ENCODE measurements at regions not wholly inside any gene's neighbourhood (a gene's known extent, or its start where the extent isn't known, plus 50 kb on each side); places are given as distances from the start of the nearest gene placed in this dataset.

DNA sequence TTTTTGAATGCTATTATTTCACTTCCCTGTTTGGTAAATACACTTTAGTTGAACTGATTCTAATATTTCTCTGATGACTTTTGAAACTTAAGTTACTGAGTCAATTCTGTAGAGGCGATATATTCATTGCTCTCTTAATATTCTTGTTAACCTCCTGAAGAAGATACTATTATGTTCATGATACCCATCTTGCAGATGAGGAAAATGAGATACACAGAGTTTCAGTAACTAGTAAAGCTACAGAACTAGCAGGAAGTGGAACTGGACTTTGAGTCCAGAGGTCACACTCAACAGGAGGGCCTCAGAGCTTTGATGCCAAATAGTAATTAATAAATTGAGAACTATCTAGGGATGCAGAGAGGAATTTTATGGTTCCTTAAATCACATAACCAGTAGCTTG, 70.0 kb downstream of the PCDH7 start:
- TF ChIP-seq KDM1A (IDR thresholded peaks at IDR 0.05; ENCODE audit: borderline replicate concordance, low read length) (no peak), POLR2A (IDR thresholded peaks at IDR 0.05; ENCODE audit: control extremely low read depth in 1 of 2, low read depth in 2 of 2, low read length in 2 of 2) (no peak)
